GM18502 (cell line): ENCODE measurements at regions not wholly inside any gene's neighbourhood (a gene's known extent, or its start where the extent isn't known, plus 50 kb on each side); places are given as distances from the start of the nearest gene placed in this dataset.
"Not testable (repeated sequence)": the region's sequence is repeated elsewhere in the genome, so short reads cannot be mapped to it uniquely, and the experiment has no call there.

Source experiments
- ATAC-seq: cut with Tn5 transposase; IDR thresholded peaks from one replicate; pipeline ENCODE4 v1.9.1; 2021; ENCODE audit warnings: mild to moderate bottlenecking; ENCODE audit not compliant: unreplicated experiment, poor library complexity

GRCh38 chr5:38607396-38607795 lies 51.0 kb upstream of the LIFR start:
- no peak for ATAC-seq

- no peak for ATAC-seq
Measured at GRCh38 chr5:38607930-38608564, 51.6 kb upstream of the LIFR start.

- ATAC-seq: no peak
Measured at GRCh38 chr5:38608874-38609273, 52.4 kb upstream of the LIFR start.

GRCh38 chr5:38612851-38613250 lies 56.4 kb upstream of the LIFR start:
- no peak for ATAC-seq

GRCh38 chr5:38613490-38613889 lies 57.0 kb upstream of the LIFR start:
- ATAC-seq: no peak

- no peak for ATAC-seq
Measured at GRCh38 chr5:38613992-38614836, 57.8 kb upstream of the LIFR start.

GRCh38 chr5:38615042-38615441 lies 58.6 kb upstream of the LIFR start:
- no peak for ATAC-seq

- no peak for ATAC-seq
Measured at GRCh38 chr5:38615981-38616451, 59.6 kb upstream of the LIFR start.

- no peak for ATAC-seq
Measured at GRCh38 chr5:38618154-38618553, 61.7 kb upstream of the LIFR start.

GRCh38 chr5:38621331-38621730 lies 64.9 kb upstream of the LIFR start:
- ATAC-seq: no peak

GRCh38 chr5:38621840-38622437 lies 65.5 kb upstream of the LIFR start:
- ATAC-seq: no peak

- ATAC-seq: no peak
Measured at GRCh38 chr5:38622723-38623129, 66.3 kb upstream of the LIFR start.

GRCh38 chr5:38624541-38624940 lies 68.1 kb upstream of the LIFR start:
- ATAC-seq: not testable (repeated sequence)

- ATAC-seq: not testable (repeated sequence)
Measured at GRCh38 chr5:38631376-38631775, 74.9 kb upstream of the LIFR start.

- ATAC-seq: no peak
Measured at GRCh38 chr5:38634568-38635369, 78.3 kb upstream of the LIFR start.

- no peak for ATAC-seq
Measured at GRCh38 chr5:38636626-38637025, 80.2 kb upstream of the LIFR start.

GRCh38 chr5:38638656-38639055 lies 82.2 kb upstream of the LIFR start:
- ATAC-seq: no peak

GRCh38 chr5:38639377-38640358 lies 83.2 kb upstream of the LIFR start:
- ATAC-seq: no peak

GRCh38 chr5:38641003-38641402 lies 84.6 kb upstream of the LIFR start:
- ATAC-seq: no peak
